ENCODE measurements at regions not wholly inside any gene's neighbourhood (a gene's known extent, or its start where the extent isn't known, plus 50 kb on each side); places are given as distances from the start of the nearest gene placed in this dataset.
A peak's percentile ranks its signal among the peaks of the same experiment; 100 is the strongest.

- peak; percentile 77 for DNase-seq (ENCODE audit: low read depth, low spot score)
- no peak overlapping the region for H3K27ac ChIP-seq
- no peak overlapping the region for H3K9ac ChIP-seq (ENCODE audit: insufficient read length)
- peak overlapping the region; percentile 69 for H3K4me3 ChIP-seq
- TF ChIP-seq EZH2 (IDR thresholded peaks at IDR 0.05) = no peak
- no peak for TF ChIP-seq POLR2AphosphoS5 (IDR thresholded peaks at IDR 0.05; ENCODE audit: borderline replicate concordance, low read depth, low read length)
- TF ChIP-seq FOXP2 (optimal IDR thresholded peaks at IDR 0.05; ENCODE audit: control extremely low read depth, extremely low read length, insufficient read depth) = no peak
- H3K9me3 ChIP-seq (ENCODE audit: low read depth, low read length) = no peaks in the 10 kb centered on the region
- H3K36me3 ChIP-seq (ENCODE audit: insufficient read depth, low read length) = no peaks in the 10 kb centered on the region
Measured at GRCh38 chr4:175560604-175561003, 251.5 kb downstream of the GPM6A start.

GRCh38 chr4:175561696-175562095, 250.4 kb downstream of the GPM6A start:
- Histone ChIP-seq H3K9ac (ENCODE audit: insufficient read length) (no peak overlapping the region), H3K4me3 (no peak overlapping the region), H3K27ac (no peak overlapping the region), H3K36me3 (ENCODE audit: insufficient read depth, low read length) (no peaks in the 10 kb centered on the region), H3K9me3 (ENCODE audit: low read depth, low read length) (no peaks in the 10 kb centered on the region)
- DNase-seq (ENCODE audit: low read depth, low spot score) = no peak
- TF ChIP-seq POLR2AphosphoS5 (IDR thresholded peaks at IDR 0.05; ENCODE audit: borderline replicate concordance, low read depth, low read length) (no peak), EZH2 (IDR thresholded peaks at IDR 0.05) (no peak), FOXP2 (optimal IDR thresholded peaks at IDR 0.05; ENCODE audit: control extremely low read depth, extremely low read length, insufficient read depth) (no peak)

GRCh38 chr4:175562111-175562510, 250.0 kb downstream of the GPM6A start:
- no peak overlapping the region for H3K9ac ChIP-seq (ENCODE audit: insufficient read length)
- H3K4me3 ChIP-seq = no peak overlapping the region
- TF ChIP-seq EZH2 (IDR thresholded peaks at IDR 0.05) (no peak), POLR2AphosphoS5 (IDR thresholded peaks at IDR 0.05; ENCODE audit: borderline replicate concordance, low read depth, low read length) (no peak), FOXP2 (optimal IDR thresholded peaks at IDR 0.05; ENCODE audit: control extremely low read depth, extremely low read length, insufficient read depth) (no peak)
- H3K36me3 ChIP-seq (ENCODE audit: insufficient read depth, low read length) = no peaks in the 10 kb centered on the region
- DNase-seq (ENCODE audit: low read depth, low spot score) = no peak
- no peak overlapping the region for H3K27ac ChIP-seq
- H3K9me3 ChIP-seq (ENCODE audit: low read depth, low read length) = no peaks in the 10 kb centered on the region

- TF ChIP-seq FOXP2 (optimal IDR thresholded peaks at IDR 0.05; ENCODE audit: control extremely low read depth, extremely low read length, insufficient read depth) (no peak), POLR2AphosphoS5 (IDR thresholded peaks at IDR 0.05; ENCODE audit: borderline replicate concordance, low read depth, low read length) (no peak), EZH2 (IDR thresholded peaks at IDR 0.05) (no peak)
- H3K4me3 ChIP-seq = no peak overlapping the region
- no peaks in the 10 kb centered on the region for H3K9me3 ChIP-seq (ENCODE audit: low read depth, low read length)
- H3K9ac ChIP-seq (ENCODE audit: insufficient read length) = no peak overlapping the region
- H3K36me3 ChIP-seq (ENCODE audit: insufficient read depth, low read length) = no peaks in the 10 kb centered on the region
- no peak overlapping the region for H3K27ac ChIP-seq
- no peak for DNase-seq (ENCODE audit: low read depth, low spot score)
Measured at GRCh38 chr4:175562542-175562941, 249.5 kb downstream of the GPM6A start.

All from SK-N-MC (cell line).